HG03095 (cell line): ENCODE measurements at regions not wholly inside any gene's neighbourhood (a gene's known extent, or its start where the extent isn't known, plus 50 kb on each side); places are given as distances from the start of the nearest gene placed in this dataset.

Experiments
- ATAC-seq: cut with Tn5 transposase; IDR thresholded peaks from one replicate; pipeline ENCODE4 v1.9.1; 2021; ENCODE audit warnings: moderate library complexity; ENCODE audit not compliant: unreplicated experiment

- no peak for ATAC-seq
Observed at GRCh38 chr16:85519540-85520231, 93.4 kb upstream of the GSE1 start.

GRCh38 chr16:85520853-85521521 is 92.1 kb upstream of the GSE1 start:
- no peak for ATAC-seq

- no peak for ATAC-seq
Observed at GRCh38 chr16:85521552-85522307, 91.4 kb upstream of the GSE1 start.

GRCh38 chr16:85522308-85522841 is 90.7 kb upstream of the GSE1 start:
- ATAC-seq: no peak

- ATAC-seq: no peak
Observed at GRCh38 chr16:85522842-85523601, 90.1 kb upstream of the GSE1 start.

- no peak for ATAC-seq
Observed at GRCh38 chr16:85523602-85524364, 89.3 kb upstream of the GSE1 start.

GRCh38 chr16:85524365-85524629 is 88.8 kb upstream of the GSE1 start:
- ATAC-seq: no peak

- ATAC-seq: no peak
Observed at GRCh38 chr16:85524630-85525419, 88.3 kb upstream of the GSE1 start.

GRCh38 chr16:85525420-85526184 is 87.5 kb upstream of the GSE1 start:
- ATAC-seq: no peak

- ATAC-seq: no peak
Observed at GRCh38 chr16:85526185-85526974, 86.7 kb upstream of the GSE1 start.

- ATAC-seq: no peak
Observed at GRCh38 chr16:85527042-85527766, 85.9 kb upstream of the GSE1 start.

GRCh38 chr16:85527767-85528297 is 85.3 kb upstream of the GSE1 start:
- ATAC-seq: no peak

- no peak for ATAC-seq
Observed at GRCh38 chr16:85528528-85529387, 84.4 kb upstream of the GSE1 start.

GRCh38 chr16:85529489-85530369 is 83.4 kb upstream of the GSE1 start:
- ATAC-seq: no peak

- no peak for ATAC-seq
Observed at GRCh38 chr16:85530370-85530739, 82.8 kb upstream of the GSE1 start.
